Fibroblast of skin of right biceps (primary cell): ENCODE measurements at regions not wholly inside any gene's neighbourhood (a gene's known extent, or its start where the extent isn't known, plus 50 kb on each side); places are given as distances from the start of the nearest gene placed in this dataset.
"Not testable (repeated sequence)": the region's sequence is repeated elsewhere in the genome, so short reads cannot be mapped to it uniquely, and the experiment has no call there.

ENCODE experiments used
- DNase-seq: peaks from one replicate; pipeline ENCODE4 v3.0.0-alpha.2; 2013

- peak; percentile 66 for DNase-seq
Observed at GRCh38 chr11:87531835-87532234, 494.1 kb downstream of the TMEM135 start.

- peak; percentile 30 for DNase-seq
Observed at GRCh38 chr11:87529486-87529885, 491.8 kb downstream of the TMEM135 start.

GRCh38 chr11:87528752-87529151 lies 491.0 kb downstream of the TMEM135 start:
- DNase-seq, result no peak

- no peak for DNase-seq
Observed at GRCh38 chr11:87523276-87523675, 485.5 kb downstream of the TMEM135 start.

GRCh38 chr11:87518266-87518665 lies 480.5 kb downstream of the TMEM135 start:
- DNase-seq, result no peak

GRCh38 chr11:87517351-87517750 lies 479.6 kb downstream of the TMEM135 start:
- no peak for DNase-seq

GRCh38 chr11:87507722-87508121 lies 470.0 kb downstream of the TMEM135 start:
- DNase-seq, result not testable (repeated sequence)

GRCh38 chr11:87506946-87507345 lies 469.2 kb downstream of the TMEM135 start:
- not testable (repeated sequence) for DNase-seq

GRCh38 chr11:87501388-87501787 lies 463.7 kb downstream of the TMEM135 start:
- DNase-seq, result no peak

GRCh38 chr11:87494936-87495335 lies 457.2 kb downstream of the TMEM135 start:
- not testable (repeated sequence) for DNase-seq

- not testable (repeated sequence) for DNase-seq
Observed at GRCh38 chr11:87494026-87494425, 456.3 kb downstream of the TMEM135 start.

- DNase-seq, result peak; percentile 63
Observed at GRCh38 chr11:87493516-87493915, 455.8 kb downstream of the TMEM135 start.

- no peak for DNase-seq
Observed at GRCh38 chr11:87491381-87491780, 453.6 kb downstream of the TMEM135 start.

- DNase-seq, result no peak
Observed at GRCh38 chr11:87490671-87491070, 452.9 kb downstream of the TMEM135 start.

- DNase-seq, result no peak
Observed at GRCh38 chr11:87484566-87484965, 446.8 kb downstream of the TMEM135 start.

- DNase-seq, result peak; percentile 15
Observed at GRCh38 chr11:87477321-87477720, 439.6 kb downstream of the TMEM135 start.

- DNase-seq, result peak; percentile 96
Observed at GRCh38 chr11:87473174-87473573, 435.4 kb downstream of the TMEM135 start.

- DNase-seq, result peak; percentile 47
Observed at GRCh38 chr11:87466223-87466622, 428.5 kb downstream of the TMEM135 start.

GRCh38 chr11:87465716-87466115 lies 428.0 kb downstream of the TMEM135 start:
- no peak for DNase-seq

GRCh38 chr11:87463486-87464102 lies 425.9 kb downstream of the TMEM135 start:
- DNase-seq, result peak; percentile 34

- no peak for DNase-seq
Observed at GRCh38 chr11:87462171-87462570, 424.4 kb downstream of the TMEM135 start.

GRCh38 chr11:87460842-87461637 lies 423.3 kb downstream of the TMEM135 start:
- no peak for DNase-seq

- no peak for DNase-seq
Observed at GRCh38 chr11:87460279-87460678, 422.5 kb downstream of the TMEM135 start.

GRCh38 chr11:87459351-87459750 lies 421.6 kb downstream of the TMEM135 start:
- no peak for DNase-seq
